MM.1S (cell line): ENCODE measurements at regions not wholly inside any gene's neighbourhood (a gene's known extent, or its start where the extent isn't known, plus 50 kb on each side); places are given as distances from the start of the nearest gene placed in this dataset.

Experiments
- DNase-seq: peaks from one replicate; pipeline ENCODE4 v3.0.0-alpha.2; 2015
- H2AFZ ChIP-seq: fragments of 300-600 bp; sonication (generic); 2 replicates; pipeline ENCODE4 v1.6.0; 2016; ENCODE audit warnings: antibody characterized with exemption, low read length
- H3F3A ChIP-seq: fragments of 300-600 bp; sonication (generic); 2 replicates; pipeline ENCODE4 v1.6.1; 2016; ENCODE audit warnings: mild to moderate bottlenecking, antibody characterized with exemption, low read length, moderate library complexity, mixed read lengths; ENCODE audit not compliant: insufficient read depth
- H3K27ac ChIP-seq: fragments of 300-600 bp; sonication (generic); 2 replicates; pipeline ENCODE4 v1.5.1; 2016; ENCODE audit warnings: mild to moderate bottlenecking, low read length
- H3K27me3 ChIP-seq: fragments of 300-600 bp; sonication (generic); replicated peaks from 2 replicates; pipeline ENCODE4 v1.6.0; 2016; ENCODE audit warnings: low read length; ENCODE audit not compliant: insufficient read depth
- H3K36me3 ChIP-seq: fragments of 300-600 bp; sonication (generic); replicated peaks from 2 replicates; pipeline ENCODE4 v1.6.1; 2016; ENCODE audit warnings: mild to moderate bottlenecking, low read length, mixed read lengths; ENCODE audit not compliant: insufficient read depth
- H3K4me1 ChIP-seq: fragments of 300-600 bp; sonication (generic); 2 replicates; pipeline ENCODE4 v1.6.1; 2016; ENCODE audit warnings: low read length, mixed read lengths
- H3K4me2 ChIP-seq: fragments of 300-600 bp; sonication (generic); 2 replicates; pipeline ENCODE4 v1.6.0; 2016; ENCODE audit warnings: low read depth, low read length
- H3K4me3 ChIP-seq: fragments of 300-600 bp; sonication (generic); 2 replicates; pipeline ENCODE4 v1.5.1; 2016; ENCODE audit warnings: low read length, mixed read lengths
- H3K79me2 ChIP-seq: fragments of 300-600 bp; sonication (generic); 2 replicates; pipeline ENCODE4 v1.6.1; 2016; ENCODE audit warnings: mixed run types, low read length, mixed read lengths
- H3K9ac ChIP-seq: fragments of 300-600 bp; sonication (generic); 2 replicates; pipeline ENCODE4 v1.6.1; 2016; ENCODE audit warnings: low read length, mixed read lengths
- H3K9me2 ChIP-seq: fragments of 300-600 bp; sonication (generic); replicated peaks from 2 replicates; pipeline ENCODE4 v1.6.1; 2016; ENCODE audit warnings: mild to moderate bottlenecking, low read length, mixed read lengths; ENCODE audit not compliant: insufficient read depth
- H3K9me3 ChIP-seq: fragments of 300-600 bp; sonication (generic); replicated peaks from 2 replicates; pipeline ENCODE4 v1.6.1; 2016; ENCODE audit warnings: mild to moderate bottlenecking, low read length, mixed read lengths; ENCODE audit not compliant: insufficient read depth
- H4K20me1 ChIP-seq: fragments of 300-600 bp; sonication (generic); 2 replicates; pipeline ENCODE4 v1.6.1; 2016; ENCODE audit warnings: mild to moderate bottlenecking, low read length, moderate library complexity, mixed read lengths; ENCODE audit not compliant: insufficient read depth
- EZH2 ChIP-seq: fragments of 300-600 bp; sonication (generic); optimal IDR thresholded peaks from 2 replicates; pipeline ENCODE3; 2017; ENCODE audit warnings: low read depth, mild to moderate bottlenecking, antibody characterized with exemption, low read length, mixed read lengths
- EZH2phosphoT487 ChIP-seq: fragments of 300-600 bp; sonication (generic); IDR thresholded peaks from 2 replicates; pipeline ENCODE4 v1.6.1; 2018; ENCODE audit warnings: antibody characterized with exemption, low read length
- TF ChIP-seq, protein P1 (sequence below): fragments of 300-600 bp; sonication (generic); IDR thresholded peaks from 2 replicates; pipeline ENCODE4 v1.5.1; 2016; ENCODE audit warnings: antibody characterized with exemption, low read length, mixed read lengths

DNA sequence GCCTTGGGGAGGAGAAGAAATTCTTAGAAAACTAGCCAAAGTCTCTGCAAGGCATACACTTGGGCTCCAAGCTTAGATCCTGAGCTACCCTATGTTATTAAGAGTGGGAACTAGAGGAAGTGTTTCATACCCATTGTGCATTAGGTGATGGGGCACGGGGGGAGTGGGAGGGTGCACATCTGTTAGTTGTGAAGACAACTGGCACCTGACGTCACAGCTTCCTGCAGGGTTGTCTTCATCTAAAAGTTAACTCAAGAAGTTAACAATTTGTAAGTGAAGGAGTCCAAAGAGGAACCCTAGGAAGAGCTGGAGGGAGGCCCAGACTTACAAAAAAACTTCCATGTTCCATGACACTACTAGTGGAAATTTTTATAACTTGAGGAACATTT, 158.1 kb downstream of the ADRA2A start:
- no peak for DNase-seq
- H3K4me2 ChIP-seq: no peak overlapping the region
- no peaks in the 10 kb centered on the region for H3F3A ChIP-seq
- H2AFZ ChIP-seq: no peak overlapping the region
- no peak overlapping the region for H3K27ac ChIP-seq
- no peaks in the 10 kb centered on the region for H3K27me3 ChIP-seq
- H3K4me3 ChIP-seq: no peak overlapping the region
- no peaks in the 10 kb centered on the region for H3K9me2 ChIP-seq
- TF ChIP-seq, protein P1, sequence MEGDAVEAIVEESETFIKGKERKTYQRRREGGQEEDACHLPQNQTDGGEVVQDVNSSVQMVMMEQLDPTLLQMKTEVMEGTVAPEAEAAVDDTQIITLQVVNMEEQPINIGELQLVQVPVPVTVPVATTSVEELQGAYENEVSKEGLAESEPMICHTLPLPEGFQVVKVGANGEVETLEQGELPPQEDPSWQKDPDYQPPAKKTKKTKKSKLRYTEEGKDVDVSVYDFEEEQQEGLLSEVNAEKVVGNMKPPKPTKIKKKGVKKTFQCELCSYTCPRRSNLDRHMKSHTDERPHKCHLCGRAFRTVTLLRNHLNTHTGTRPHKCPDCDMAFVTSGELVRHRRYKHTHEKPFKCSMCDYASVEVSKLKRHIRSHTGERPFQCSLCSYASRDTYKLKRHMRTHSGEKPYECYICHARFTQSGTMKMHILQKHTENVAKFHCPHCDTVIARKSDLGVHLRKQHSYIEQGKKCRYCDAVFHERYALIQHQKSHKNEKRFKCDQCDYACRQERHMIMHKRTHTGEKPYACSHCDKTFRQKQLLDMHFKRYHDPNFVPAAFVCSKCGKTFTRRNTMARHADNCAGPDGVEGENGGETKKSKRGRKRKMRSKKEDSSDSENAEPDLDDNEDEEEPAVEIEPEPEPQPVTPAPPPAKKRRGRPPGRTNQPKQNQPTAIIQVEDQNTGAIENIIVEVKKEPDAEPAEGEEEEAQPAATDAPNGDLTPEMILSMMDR: no peak
- TF ChIP-seq EZH2phosphoT487: no peak
- TF ChIP-seq EZH2: no peak
- H3K9ac ChIP-seq: no peak overlapping the region
- H3K9me3 ChIP-seq: no peaks in the 10 kb centered on the region
- H3K4me1 ChIP-seq: no peaks in the 10 kb centered on the region
- no peaks in the 10 kb centered on the region for H3K36me3 ChIP-seq
- no peaks in the 10 kb centered on the region for H3K79me2 ChIP-seq
- H4K20me1 ChIP-seq: no peaks in the 10 kb centered on the region

DNA sequence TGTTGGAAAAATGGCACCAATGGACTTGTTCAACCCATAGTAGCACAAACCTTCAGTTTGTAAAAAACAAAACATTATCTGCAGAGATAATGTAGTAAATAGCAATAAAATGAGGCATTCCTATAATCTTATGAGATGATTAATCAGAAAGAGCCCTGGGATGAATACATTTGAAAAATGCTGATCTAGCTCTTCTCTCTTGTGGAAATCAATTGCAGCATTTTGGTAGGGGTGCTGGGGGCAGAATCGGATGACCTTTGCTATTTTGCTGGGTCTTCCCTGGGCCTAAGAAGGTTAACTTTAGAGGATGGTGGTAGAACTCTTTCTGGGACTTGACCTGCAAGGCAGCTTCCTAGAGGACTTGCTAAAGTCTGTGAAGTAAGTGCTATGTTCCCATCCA, 163.5 kb downstream of the ADRA2A start:
- H3K27me3 ChIP-seq: no peaks in the 10 kb centered on the region
- no peak for TF ChIP-seq EZH2
- TF ChIP-seq, protein P1: no peak
- H3K4me2 ChIP-seq: no peak overlapping the region
- H3K4me3 ChIP-seq: no peak overlapping the region
- no peak overlapping the region for H3K9ac ChIP-seq
- no peaks in the 10 kb centered on the region for H3K36me3 ChIP-seq
- H2AFZ ChIP-seq: no peak overlapping the region
- no peaks in the 10 kb centered on the region for H4K20me1 ChIP-seq
- H3K27ac ChIP-seq: no peak overlapping the region
- no peaks in the 10 kb centered on the region for H3K9me3 ChIP-seq
- H3K79me2 ChIP-seq: no peaks in the 10 kb centered on the region
- no peaks in the 10 kb centered on the region for H3K9me2 ChIP-seq
- no peaks in the 10 kb centered on the region for H3F3A ChIP-seq
- no peaks in the 10 kb centered on the region for H3K4me1 ChIP-seq
- DNase-seq: no peak

DNA sequence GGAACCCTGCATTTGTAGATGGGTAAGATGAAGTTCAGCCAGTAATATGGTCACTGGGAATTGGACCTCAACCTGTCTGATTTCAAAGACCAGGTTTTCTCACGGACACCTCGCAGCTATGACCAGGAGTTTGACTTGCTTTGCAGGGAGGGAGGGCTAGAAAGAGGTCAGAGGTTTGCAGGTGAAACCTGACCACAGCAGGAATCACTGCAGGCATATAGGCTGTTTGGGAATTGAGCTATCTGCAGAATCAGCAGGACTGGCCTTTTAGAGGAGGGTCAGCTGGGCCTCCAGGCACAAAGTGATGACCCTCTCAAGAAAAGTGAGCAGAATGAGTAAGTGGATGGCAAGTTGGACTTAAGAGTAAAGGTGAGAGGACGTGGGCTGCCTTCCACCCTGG, 166.3 kb downstream of the ADRA2A start:
- TF ChIP-seq EZH2: no peak
- no peak for TF ChIP-seq EZH2phosphoT487
- TF ChIP-seq, protein P1: no peak
- no peaks in the 10 kb centered on the region for H3K79me2 ChIP-seq
- no peaks in the 10 kb centered on the region for H4K20me1 ChIP-seq
- H3F3A ChIP-seq: no peaks in the 10 kb centered on the region
- H3K4me2 ChIP-seq: no peak overlapping the region
- no peaks in the 10 kb centered on the region for H3K27me3 ChIP-seq
- no peak overlapping the region for H3K4me3 ChIP-seq
- H3K27ac ChIP-seq: no peak overlapping the region
- no peak for DNase-seq
- no peaks in the 10 kb centered on the region for H3K36me3 ChIP-seq
- H2AFZ ChIP-seq: no peak overlapping the region
- no peaks in the 10 kb centered on the region for H3K9me3 ChIP-seq
- H3K9me2 ChIP-seq: no peaks in the 10 kb centered on the region
- H3K9ac ChIP-seq: no peak overlapping the region
- H3K4me1 ChIP-seq: no peaks in the 10 kb centered on the region

DNA sequence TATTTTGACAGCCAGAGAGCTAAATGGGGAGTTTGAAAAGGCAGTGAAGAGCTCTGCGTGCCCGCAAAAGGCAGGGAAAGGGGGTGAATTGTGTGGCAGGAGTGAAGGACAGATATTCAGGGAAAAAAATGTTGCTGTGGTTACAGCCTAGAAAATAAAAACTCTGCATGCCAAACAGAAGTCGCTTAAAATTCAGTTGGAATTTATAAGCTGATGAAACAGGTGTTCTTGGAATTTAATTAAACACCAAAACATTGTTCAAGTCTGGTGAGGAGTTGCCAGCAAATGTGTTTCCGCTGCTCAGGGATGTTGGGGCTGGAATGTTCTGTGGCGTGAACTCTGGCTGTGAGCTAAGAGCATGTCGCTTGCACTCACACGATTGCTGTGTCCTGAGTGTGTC, 169.3 kb downstream of the ADRA2A start:
- no peak overlapping the region for H2AFZ ChIP-seq
- H3K36me3 ChIP-seq: no peaks in the 10 kb centered on the region
- no peak overlapping the region for H3K4me2 ChIP-seq
- no peaks in the 10 kb centered on the region for H3K79me2 ChIP-seq
- H3K9me2 ChIP-seq: no peaks in the 10 kb centered on the region
- H3K27me3 ChIP-seq: no peaks in the 10 kb centered on the region
- H3K4me1 ChIP-seq: no peaks in the 10 kb centered on the region
- H3K9ac ChIP-seq: no peak overlapping the region
- no peaks in the 10 kb centered on the region for H3F3A ChIP-seq
- TF ChIP-seq EZH2 (no peak), EZH2phosphoT487 (no peak)
- TF ChIP-seq, protein P1: no peak
- H3K9me3 ChIP-seq: no peaks in the 10 kb centered on the region
- H3K27ac ChIP-seq: no peak overlapping the region
- no peak for DNase-seq
- H4K20me1 ChIP-seq: no peaks in the 10 kb centered on the region
- no peak overlapping the region for H3K4me3 ChIP-seq
